ENCODE measurements at regions not wholly inside any gene's neighbourhood (a gene's known extent, or its start where the extent isn't known, plus 50 kb on each side); places are given as distances from the start of the nearest gene placed in this dataset.

DNA sequence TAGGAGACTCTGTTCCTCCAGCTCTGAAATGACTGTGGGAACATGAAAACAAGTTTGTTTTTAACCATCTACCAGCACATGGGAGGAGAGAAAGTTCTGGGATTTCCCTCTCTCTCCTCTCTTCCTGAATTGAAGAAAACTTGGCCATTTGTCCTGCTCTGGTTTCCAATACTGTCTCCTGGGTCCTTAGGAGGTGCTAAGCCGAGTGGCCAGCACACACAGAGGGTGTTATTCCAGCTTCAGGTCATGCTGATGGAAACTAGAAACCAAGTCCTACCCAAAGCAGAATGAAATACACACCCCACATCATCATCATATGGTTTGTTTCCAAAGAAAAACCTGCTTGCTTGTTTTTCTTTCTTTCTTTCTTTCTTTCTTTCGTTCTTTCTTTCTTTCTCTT is 172.7 kb downstream of the RPLP1 start:
- no peak for DNase-seq (ENCODE audit: low read depth, low spot score)

DNA sequence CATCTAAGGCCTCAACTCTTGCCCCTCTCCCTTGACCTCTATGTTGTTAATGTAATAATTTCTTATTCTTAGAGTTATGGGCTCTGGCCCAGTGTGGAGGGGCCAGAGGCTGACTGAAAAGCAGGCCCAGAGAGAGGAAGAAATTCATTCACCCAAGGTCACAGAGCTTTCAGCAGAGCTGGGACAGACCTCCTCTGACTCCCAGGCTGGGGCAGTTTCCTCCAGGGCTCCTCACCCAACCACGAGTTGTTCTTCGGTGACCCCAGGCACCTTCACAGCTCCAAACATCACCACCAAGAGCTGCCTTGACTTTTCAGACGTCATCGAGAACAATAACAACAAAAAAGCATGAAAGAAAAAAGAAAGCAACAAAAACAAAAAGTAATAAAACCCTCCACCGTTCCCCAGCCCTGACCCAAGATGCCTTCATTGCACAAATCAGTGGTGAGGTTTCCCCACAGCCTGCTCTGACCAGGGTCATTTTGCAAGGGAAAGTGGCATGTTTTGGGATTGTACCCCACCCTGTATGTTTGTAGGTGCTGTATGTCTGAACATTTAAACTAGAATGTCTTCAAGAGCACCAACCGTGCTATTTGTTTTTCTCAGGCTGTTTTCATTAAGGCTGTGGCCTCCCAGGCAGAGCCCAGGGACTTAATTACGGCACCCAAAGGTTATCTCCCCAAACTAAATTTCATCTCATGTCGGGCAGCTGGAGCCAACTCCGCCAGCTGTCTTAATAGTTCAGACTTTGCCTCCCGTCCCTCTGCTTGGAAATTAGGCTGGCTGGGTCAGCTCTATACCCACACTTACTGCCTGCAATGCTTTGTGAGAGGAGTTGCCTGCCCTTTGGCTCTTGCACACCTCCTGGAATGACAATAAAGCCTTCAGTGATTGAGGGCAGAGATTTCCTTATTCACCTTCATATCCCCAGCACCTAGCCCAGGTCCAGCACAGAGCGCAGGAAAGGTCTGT is 173.8 kb downstream of the RPLP1 start:
- DNase-seq (ENCODE audit: low read depth, low spot score) = no peak

DNA sequence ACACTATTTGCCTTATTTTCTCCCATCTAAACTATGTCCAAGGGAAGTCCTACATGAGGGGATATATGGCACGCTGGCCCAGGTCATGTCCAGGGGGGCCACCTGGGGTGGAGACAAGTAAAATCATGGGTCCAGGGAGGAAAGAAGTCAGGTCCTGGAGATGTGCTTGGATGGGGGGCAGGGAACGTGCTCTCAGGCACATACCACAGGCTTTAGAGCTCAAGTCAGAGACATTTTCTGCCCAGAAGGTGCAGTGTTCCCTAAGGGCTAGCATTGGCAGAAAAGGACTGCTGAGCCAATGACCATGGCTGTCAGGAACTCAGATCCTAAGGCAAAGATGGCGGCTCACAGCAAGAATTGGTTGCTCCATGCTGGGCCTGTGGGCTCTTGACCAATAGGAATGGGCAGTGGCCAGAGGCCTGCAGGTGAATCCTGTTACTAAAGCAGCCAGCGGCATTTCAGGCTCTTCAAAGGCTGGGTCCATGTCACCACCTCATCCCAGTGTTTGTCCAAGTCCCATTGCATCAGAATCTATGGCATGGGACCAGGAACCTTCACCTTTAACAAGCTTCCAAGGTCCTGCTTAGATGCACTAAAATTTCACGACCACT is 175.0 kb downstream of the RPLP1 start:
- DNase-seq (ENCODE audit: low read depth, low spot score) = no peak

DNA sequence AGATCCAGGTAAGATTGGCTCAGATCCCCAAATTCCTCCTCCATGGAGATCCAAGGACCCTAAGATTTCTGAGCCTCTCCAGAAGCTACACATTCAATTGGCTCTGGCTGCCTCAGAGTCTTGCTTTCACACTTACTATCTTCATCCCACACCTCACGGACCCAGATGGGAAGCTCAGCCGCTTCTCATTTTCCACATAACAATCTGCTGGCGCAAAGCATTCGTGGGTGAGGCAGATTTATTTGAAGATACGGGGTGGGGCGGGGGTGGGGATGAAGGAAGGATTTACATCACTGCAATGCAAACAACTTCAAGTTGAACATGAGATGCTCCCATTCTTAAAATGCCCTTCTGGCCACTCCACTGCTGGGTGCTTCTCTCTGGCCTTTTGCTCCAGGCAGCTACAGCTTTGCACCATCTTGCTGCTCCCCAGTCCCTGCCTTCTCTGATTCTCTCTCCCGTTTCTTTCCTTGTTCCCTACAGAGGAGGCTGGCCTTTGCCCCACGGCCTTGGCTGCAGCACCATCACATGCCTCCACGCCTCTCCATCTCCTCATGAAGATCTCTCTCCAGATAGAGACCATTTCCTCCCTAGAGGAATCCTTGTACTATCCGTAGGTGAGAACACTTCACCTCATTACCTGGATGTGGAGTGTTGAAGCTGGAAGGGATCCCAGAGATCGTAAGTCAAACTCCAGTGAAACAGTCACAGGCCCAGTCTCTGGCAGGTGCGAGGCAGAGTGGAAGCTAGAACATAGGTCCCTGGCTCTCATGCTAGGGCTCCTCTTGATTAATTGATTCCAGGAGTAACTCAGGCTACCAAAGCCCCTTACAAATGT is 175.9 kb downstream of the RPLP1 start:
- DNase-seq (ENCODE audit: low read depth, low spot score) = no peak

- no peak for DNase-seq (ENCODE audit: low read depth, low spot score)
Observed at GRCh38 chr15:69629631-69630161, 177.1 kb downstream of the RPLP1 start.

GRCh38 chr15:69631005-69631404 is 178.4 kb downstream of the RPLP1 start:
- no peak for DNase-seq (ENCODE audit: low read depth, low spot score)

GRCh38 chr15:69631978-69632377 is 179.4 kb downstream of the RPLP1 start:
- no peak for DNase-seq (ENCODE audit: low read depth, low spot score)

DNA sequence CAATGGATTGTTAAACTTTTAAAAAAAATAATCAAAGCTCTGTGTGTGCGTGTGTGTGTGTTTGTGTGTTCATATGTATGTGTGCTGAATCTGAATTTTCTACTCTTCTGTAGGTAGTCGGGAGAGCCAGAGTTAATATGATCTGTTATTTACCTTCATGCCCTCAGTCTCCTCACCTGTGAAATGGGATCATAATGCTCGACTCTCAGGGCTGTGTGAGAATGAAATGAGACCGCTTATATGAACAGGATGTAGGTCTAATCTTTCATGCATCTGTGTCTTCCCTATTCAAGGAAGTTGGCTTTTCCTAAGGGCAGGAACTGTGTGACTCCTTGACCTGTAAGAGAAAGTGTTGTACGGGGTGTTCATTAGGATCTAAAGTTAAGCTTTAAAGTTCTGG is 182.2 kb downstream of the RPLP1 start:
- DNase-seq (ENCODE audit: low read depth, low spot score) = no peak

- DNase-seq (ENCODE audit: low read depth, low spot score) = no peak
Observed at GRCh38 chr15:69636169-69636915, 183.7 kb downstream of the RPLP1 start.

DNA sequence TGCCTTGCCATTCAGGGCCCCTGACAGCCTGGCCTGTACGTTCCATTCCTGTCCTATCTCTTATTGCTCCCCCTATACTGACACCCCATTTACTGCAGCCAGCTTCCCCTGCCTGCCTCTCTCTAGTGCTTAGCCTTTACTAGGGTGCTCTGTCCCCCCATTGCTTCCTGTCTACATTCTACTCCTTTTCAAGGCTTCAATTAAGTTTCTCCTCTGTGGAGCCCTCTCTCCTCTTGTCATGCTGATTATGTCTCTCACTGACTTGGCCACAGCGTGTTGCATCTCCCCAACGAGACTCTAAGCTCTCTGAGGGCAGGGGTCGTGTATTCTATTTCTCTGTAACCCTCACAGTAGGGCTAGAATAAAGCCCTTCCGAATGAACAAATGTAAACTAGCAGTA is 185.2 kb downstream of the RPLP1 start:
- no peak for DNase-seq (ENCODE audit: low read depth, low spot score)

- DNase-seq (ENCODE audit: low read depth, low spot score) = no peak
Observed at GRCh38 chr15:69643476-69643875, 190.9 kb downstream of the RPLP1 start.

DNA sequence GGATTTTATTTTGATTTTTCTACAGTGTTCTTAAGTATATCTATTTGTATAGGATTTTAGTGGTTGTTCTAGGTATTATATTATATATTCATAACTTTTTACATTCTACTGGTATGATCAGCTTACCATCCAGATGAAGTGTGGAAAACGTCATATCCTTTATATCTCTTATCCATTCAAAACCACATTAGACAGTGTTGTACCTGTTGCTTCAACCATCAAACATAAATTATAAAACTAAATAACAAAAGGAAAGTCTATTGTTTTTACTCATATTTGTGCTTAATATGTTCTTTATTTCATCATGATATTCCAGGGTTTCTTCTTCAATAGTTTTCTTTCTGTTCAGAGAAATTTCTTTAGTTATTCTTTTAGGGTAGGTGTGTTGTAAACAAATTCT is 191.4 kb downstream of the RPLP1 start:
- DNase-seq (ENCODE audit: low read depth, low spot score) = no peak

- no peak for DNase-seq (ENCODE audit: low read depth, low spot score)
Observed at GRCh38 chr15:69644876-69645275, 192.3 kb downstream of the RPLP1 start.

- no peak for DNase-seq (ENCODE audit: low read depth, low spot score)
Observed at GRCh38 chr15:69647142-69647513, 194.5 kb downstream of the RPLP1 start.

- DNase-seq (ENCODE audit: low read depth, low spot score) = no peak
Observed at GRCh38 chr15:69648212-69648611, 195.6 kb downstream of the RPLP1 start.

DNA sequence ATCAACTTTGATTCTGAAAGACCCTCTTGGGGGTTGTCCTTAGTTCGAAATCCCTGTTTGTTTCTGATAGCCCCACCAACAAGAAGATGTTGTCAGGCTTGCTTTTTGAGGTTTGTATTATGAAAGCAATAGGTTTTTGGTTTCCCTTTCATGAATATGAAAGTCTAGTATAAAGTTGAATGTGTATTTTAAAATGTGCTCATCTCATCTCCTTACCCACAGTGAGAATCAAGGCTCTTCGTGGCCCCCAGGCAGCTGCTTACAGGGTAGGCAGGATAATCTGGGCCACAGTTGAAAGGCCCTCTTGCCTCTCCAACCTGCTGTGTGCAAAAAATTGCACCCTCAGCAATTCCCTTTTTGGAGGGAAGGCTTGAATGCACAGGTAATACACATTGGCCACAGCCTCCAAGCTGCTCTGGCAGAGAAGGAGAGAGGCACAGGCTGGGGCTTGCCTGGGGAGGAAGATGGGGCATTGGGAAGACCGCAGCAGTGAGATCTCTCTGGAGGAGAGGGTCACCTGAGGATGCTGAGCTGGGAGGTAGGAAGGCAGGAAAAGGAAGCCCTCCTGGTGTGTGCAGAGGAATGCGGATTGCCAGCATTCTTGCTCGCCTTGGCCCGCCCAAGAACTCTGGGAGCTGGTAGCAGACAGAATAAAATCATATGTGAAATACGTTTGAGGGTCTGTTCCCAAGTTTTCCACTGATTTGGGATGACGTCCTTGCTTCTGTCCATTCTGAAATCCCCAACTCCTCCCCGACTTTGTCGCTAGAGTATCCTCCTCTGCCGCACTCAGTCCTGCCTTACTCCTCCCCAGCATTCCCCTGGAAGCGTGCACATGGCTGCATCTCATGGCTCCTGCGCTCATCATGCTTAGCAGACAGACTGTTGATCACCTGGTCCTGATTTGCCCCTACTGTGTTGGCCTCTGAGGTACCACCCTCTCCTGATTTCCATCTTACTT is 196.4 kb downstream of the RPLP1 start:
- DNase-seq (ENCODE audit: low read depth, low spot score) = no peak

DNA sequence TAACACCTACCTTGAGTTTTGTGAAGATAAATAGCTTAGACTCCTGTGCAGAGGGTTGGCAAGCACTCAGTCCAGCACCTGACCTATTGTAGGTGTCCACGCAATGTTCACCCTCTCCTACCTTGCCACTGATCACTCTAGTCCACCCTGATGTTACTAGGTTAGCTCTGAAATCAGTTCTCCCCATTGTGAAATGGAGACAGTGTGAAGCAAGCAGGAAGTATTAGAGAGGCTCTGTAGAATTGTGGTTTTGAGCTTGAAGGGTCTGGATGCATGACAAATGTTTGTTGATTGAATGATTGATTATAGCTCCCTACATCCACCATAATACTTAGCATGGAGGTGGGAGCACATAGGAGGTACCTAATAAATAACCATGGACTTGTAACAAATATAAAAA is 199.7 kb downstream of the RPLP1 start:
- no peak for DNase-seq (ENCODE audit: low read depth, low spot score)

DNA sequence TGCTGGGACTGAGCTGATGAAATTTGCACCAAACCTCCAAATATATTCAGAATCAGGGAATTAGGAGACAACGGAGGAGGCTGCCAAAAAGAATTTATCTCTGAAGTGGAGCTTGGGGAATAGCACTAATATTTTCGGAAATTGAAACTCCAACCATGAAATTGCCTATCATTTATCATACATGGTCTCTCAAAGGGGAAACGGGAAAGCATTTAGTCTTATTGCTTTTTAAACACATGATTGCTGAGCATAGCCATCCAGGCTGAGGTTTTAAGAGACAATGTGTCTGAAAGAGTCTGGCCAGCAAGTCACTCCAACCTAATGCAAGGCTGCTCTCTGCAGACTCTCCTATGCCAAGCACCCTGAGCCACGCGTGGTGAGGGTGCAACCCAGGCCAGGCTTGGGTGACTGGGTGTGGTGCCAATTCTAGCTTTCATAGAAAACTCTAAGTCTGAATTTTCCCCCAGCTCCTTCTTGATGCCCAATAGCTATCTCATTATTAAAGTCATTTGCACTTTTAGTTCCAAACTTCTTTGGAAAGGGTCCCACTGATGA is 200.2 kb downstream of the RPLP1 start:
- DNase-seq (ENCODE audit: low read depth, low spot score) = no peak

DNA sequence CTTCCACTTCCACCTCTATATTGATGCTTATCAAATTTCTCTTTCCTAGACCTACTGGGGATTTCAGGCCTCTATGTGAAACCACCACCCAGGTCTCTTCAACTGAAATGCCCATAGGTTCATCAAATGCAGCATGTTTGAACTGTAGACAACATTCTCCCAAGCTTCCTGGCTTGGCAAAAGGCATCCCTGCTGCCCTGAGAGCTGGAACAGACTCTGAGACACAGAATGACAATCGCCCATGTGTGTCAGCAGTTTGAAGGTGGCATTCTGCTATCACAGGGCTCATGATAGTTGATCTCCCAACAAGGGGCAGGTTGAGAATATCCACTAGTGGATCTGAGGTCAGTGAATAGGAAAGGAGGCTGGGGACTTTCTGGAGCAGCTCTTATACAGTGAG is 200.7 kb downstream of the RPLP1 start:
- DNase-seq (ENCODE audit: low read depth, low spot score) = no peak

DNA sequence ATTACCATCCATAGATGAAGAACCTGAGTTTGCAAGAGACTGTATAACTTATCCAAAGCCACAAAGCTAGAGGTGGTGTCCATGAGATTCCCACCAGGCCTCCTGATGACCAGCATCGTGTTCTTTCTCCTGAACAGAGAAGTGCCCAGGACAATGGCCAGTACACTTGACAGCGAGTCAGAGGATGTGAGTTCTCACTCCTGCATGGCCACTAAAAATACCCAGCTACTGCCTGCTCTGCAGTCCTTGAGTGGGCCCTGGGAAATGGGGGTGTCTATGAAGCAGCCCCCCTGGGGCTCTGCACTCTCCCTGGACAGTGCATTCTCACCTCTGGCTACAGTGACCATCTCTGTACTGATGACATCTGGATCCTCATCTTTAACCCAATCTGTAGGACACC is 201.2 kb downstream of the RPLP1 start:
- no peak for DNase-seq (ENCODE audit: low read depth, low spot score)
